WTC11 (cell line): ENCODE measurements at regions not wholly inside any gene's neighbourhood (a gene's known extent, or its start where the extent isn't known, plus 50 kb on each side); places are given as distances from the start of the nearest gene placed in this dataset.

Experiments used
- ATAC-seq: fragments of 200-7000 bp; cut with Tn5 transposase; 2 replicates; pipeline ENCODE4 v1.10.0; 2021; ENCODE audit warnings: mild to moderate bottlenecking, moderate library complexity
- CTCF ChIA-PET: fragments of 300-600 bp; sonication (Branson Sonifier 250); formaldehyde crosslinking; loops from one replicate; lab custom pipeline; 2021; ENCODE audit warnings: antibody characterized with exemption; lab: Charles Lee
- POLR2A ChIA-PET: fragments of 350-600 bp; sonication (Branson Sonifier 250); formaldehyde crosslinking; loops from one replicate; lab custom pipeline; 2021; ENCODE audit warnings: antibody characterized with exemption; lab: Charles Lee
- DNase-seq: peaks from one replicate; pipeline ENCODE4 v3.0.0; 2021; ENCODE audit warnings: low spot score
- H3K27ac Mint-ChIP-seq: 2 replicates; pipeline ENCODE4 v1.8.0; 2021; ENCODE audit warnings: mixed read lengths
- H3K27me3 Mint-ChIP-seq: 2 replicates; pipeline ENCODE4 v1.8.0; 2021; ENCODE audit warnings: low read depth, mild to moderate bottlenecking, moderate library complexity, mixed read lengths
- H3K36me3 Mint-ChIP-seq: 2 replicates; pipeline ENCODE4 v1.8.0; 2021; ENCODE audit warnings: mixed read lengths
- H3K4me1 Mint-ChIP-seq: 2 replicates; pipeline ENCODE4 v1.8.0; 2022; ENCODE audit warnings: mixed read lengths
- H3K4me3 Mint-ChIP-seq: 2 replicates; pipeline ENCODE4 v1.8.0; 2021; ENCODE audit warnings: mild to moderate bottlenecking, moderate library complexity, mixed read lengths
- H3K9me3 Mint-ChIP-seq: 2 replicates; pipeline ENCODE4 v1.8.0; 2021; ENCODE audit warnings: mixed read lengths
- CBFB ChIP-seq: sonication (generic); formaldehyde crosslinking; IDR thresholded peaks from 2 replicates; pipeline ENCODE4 v1.8.1; 2022; ENCODE audit warnings: mild to moderate bottlenecking, low read depth, missing genetic modification reagents
- ETV6 ChIP-seq: sonication (generic); formaldehyde crosslinking; IDR thresholded peaks from 2 replicates; pipeline ENCODE4 v1.8.1; 2022; ENCODE audit warnings: mild to moderate bottlenecking, missing genetic modification reagents
- FOXP1 ChIP-seq: sonication (generic); formaldehyde crosslinking; IDR thresholded peaks from 2 replicates; pipeline ENCODE4 v1.8.0; 2022; ENCODE audit warnings: missing genetic modification reagents, mild to moderate bottlenecking, moderate library complexity, borderline replicate concordance
- GRHL2 ChIP-seq: fragments of 250-450 bp; sonication (Bioruptor Pico); IDR thresholded peaks from 2 replicates; pipeline ENCODE4 v1.8.0; 2022; ENCODE audit warnings: mild to moderate bottlenecking, moderate library complexity; ENCODE audit not compliant: insufficient replicate concordance, severe bottlenecking
- HMGA2 ChIP-seq: fragments of 250-450 bp; sonication (Bioruptor Pico); IDR thresholded peaks from 2 replicates; pipeline ENCODE4 v1.4.0; 2021; ENCODE audit warnings: mild to moderate bottlenecking, moderate library complexity
- JUN ChIP-seq: sonication (generic); formaldehyde crosslinking; IDR thresholded peaks from 2 replicates; pipeline ENCODE4 v1.8.0; 2023; ENCODE audit warnings: mild to moderate bottlenecking, missing genetic modification reagents
- KAT7 ChIP-seq: sonication (generic); formaldehyde crosslinking; IDR thresholded peaks from 2 replicates; pipeline ENCODE4 v1.8.1; 2023; ENCODE audit warnings: missing genetic modification reagents, mild to moderate bottlenecking, borderline replicate concordance
- MYBL2 ChIP-seq: sonication (generic); formaldehyde crosslinking; IDR thresholded peaks from 2 replicates; pipeline ENCODE4 v1.8.1; 2023; ENCODE audit warnings: mild to moderate bottlenecking, moderate library complexity, missing genetic modification reagents
- NFE2L1 ChIP-seq: sonication (generic); formaldehyde crosslinking; IDR thresholded peaks from 2 replicates; pipeline ENCODE4 v1.8.1; 2023; ENCODE audit warnings: missing genetic modification reagents
- NFYB ChIP-seq: sonication (generic); formaldehyde crosslinking; conservative IDR thresholded peaks from 2 replicates; pipeline ENCODE4 v1.8.0; 2022; ENCODE audit warnings: low read depth, missing genetic modification reagents
- NR2C2 ChIP-seq: sonication (generic); formaldehyde crosslinking; IDR thresholded peaks from 2 replicates; pipeline ENCODE4 v1.8.0; 2022; ENCODE audit warnings: mild to moderate bottlenecking, missing genetic modification reagents
- ZBTB21 ChIP-seq: sonication (generic); formaldehyde crosslinking; IDR thresholded peaks from 2 replicates; pipeline ENCODE4 v1.8.1; 2023; ENCODE audit warnings: mild to moderate bottlenecking, missing genetic modification reagents, borderline replicate concordance
- ZNF232 ChIP-seq: sonication (generic); formaldehyde crosslinking; IDR thresholded peaks from 2 replicates; pipeline ENCODE4 v1.8.0; 2022; ENCODE audit warnings: mild to moderate bottlenecking, missing genetic modification reagents
- TF ChIP-seq, protein P1 (sequence below): sonication (generic); formaldehyde crosslinking; IDR thresholded peaks from 2 replicates; pipeline ENCODE4 v1.8.1; 2023; ENCODE audit warnings: mild to moderate bottlenecking, moderate library complexity, missing genetic modification reagents
- TF ChIP-seq, protein P2 (sequence below): sonication (generic); formaldehyde crosslinking; IDR thresholded peaks from 2 replicates; pipeline ENCODE4 v1.8.1; 2023; ENCODE audit warnings: mild to moderate bottlenecking, missing genetic modification reagents
- TF ChIP-seq, protein P3 (sequence below): sonication (generic); formaldehyde crosslinking; IDR thresholded peaks from 2 replicates; pipeline ENCODE4 v1.8.0; 2022; ENCODE audit warnings: mild to moderate bottlenecking, missing genetic modification reagents
- TF ChIP-seq, protein P4 (sequence below): sonication (generic); formaldehyde crosslinking; IDR thresholded peaks from 2 replicates; pipeline ENCODE4 v1.8.1; 2022; ENCODE audit warnings: mild to moderate bottlenecking, missing genetic modification reagents, moderate library complexity, borderline replicate concordance
- TF ChIP-seq, protein P5 (sequence below): fragments of 250-450 bp; sonication (Bioruptor Pico); IDR thresholded peaks from 2 replicates; pipeline ENCODE4 v1.9.0; 2021; ENCODE audit warnings: mild to moderate bottlenecking

DNA sequence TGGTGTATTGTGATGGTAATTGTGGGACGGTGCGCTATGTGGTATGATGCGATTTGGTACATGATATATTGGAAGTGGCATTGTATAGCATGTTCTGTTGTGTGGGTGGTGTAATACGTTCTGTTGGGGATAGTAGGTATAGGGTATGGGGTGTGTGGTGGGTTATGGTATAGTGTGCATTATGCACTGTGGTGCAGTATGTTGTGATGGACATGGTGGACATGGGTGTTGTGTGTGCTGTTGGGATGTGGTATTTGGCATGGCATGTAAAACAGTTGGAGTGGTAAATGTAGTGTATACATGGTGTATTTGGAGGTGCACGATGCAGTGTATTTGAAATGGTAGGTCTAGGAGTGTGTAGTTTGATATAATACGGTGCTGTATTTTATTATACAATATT, 170.6 kb upstream of the CNTNAP4 start:
- Mint-ChIP-seq H3K4me3 (no peak overlapping the region), H3K9me3 (peaks cover 74% of the 10 kb centered on the region), H3K36me3 (peaks cover 35% of the 10 kb centered on the region), H3K27ac (no peak overlapping the region), H3K27me3 (peaks cover 5% of the 10 kb centered on the region), H3K4me1 (no peaks in the 10 kb centered on the region)
- POLR2A ChIA-PET: no interaction called here
- ATAC-seq (no peak), DNase-seq (no peak)
- CTCF ChIA-PET: no interaction called here
- no peak for TF ChIP-seq KAT7 (CRISPR knock-in tag)
- TF ChIP-seq GRHL2 (CRISPR knock-in tag): no peak
- no peak for TF ChIP-seq ZBTB21 (CRISPR knock-in tag)
- no peak for TF ChIP-seq NFE2L1 (CRISPR knock-in tag)
- TF ChIP-seq, protein P1, sequence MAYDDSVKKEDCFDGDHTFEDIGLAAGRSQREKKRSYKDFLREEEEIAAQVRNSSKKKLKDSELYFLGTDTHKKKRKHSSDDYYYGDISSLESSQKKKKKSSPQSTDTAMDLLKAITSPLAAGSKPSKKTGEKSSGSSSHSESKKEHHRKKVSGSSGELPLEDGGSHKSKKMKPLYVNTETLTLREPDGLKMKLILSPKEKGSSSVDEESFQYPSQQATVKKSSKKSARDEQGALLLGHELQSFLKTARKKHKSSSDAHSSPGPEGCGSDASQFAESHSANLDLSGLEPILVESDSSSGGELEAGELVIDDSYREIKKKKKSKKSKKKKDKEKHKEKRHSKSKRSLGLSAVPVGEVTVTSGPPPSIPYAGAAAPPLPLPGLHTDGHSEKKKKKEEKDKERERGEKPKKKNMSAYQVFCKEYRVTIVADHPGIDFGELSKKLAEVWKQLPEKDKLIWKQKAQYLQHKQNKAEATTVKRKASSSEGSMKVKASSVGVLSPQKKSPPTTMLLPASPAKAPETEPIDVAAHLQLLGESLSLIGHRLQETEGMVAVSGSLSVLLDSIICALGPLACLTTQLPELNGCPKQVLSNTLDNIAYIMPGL: no peak

DNA sequence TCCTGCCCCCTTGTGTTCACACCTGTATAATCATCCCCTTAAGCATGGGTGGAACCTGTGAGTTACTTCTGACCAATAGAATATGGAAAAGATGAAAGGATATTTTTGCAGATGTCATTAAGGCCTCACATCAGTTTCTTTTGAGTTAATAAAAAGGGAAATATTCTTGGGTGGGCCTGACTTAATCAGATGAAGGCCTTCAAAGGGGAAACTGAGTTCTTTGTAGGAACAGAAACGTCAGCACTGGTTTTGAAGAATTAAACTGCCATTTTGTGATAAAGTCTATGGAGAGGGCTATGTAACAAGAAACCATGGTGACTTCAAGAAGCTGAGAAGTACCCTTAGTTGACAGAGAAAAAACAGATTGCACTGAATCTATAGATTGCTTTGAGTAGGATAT, 168.7 kb upstream of the CNTNAP4 start:
- CTCF ChIA-PET: no interaction called here
- no peak for DNase-seq
- peak; percentile 41; the same call in 1 of the 2 replicates for ATAC-seq
- H3K27me3 Mint-ChIP-seq: peaks cover 5% of the 10 kb centered on the region
- H3K4me3 Mint-ChIP-seq: no peak overlapping the region
- TF ChIP-seq KAT7 (CRISPR knock-in tag) (no peak), MYBL2 (no peak), FOXP1 (no peak), HMGA2 (no peak), NR2C2 (CRISPR knock-in tag) (no peak), NFYB (no peak), CBFB (no peak), ETV6 (CRISPR knock-in tag) (no peak)
- TF ChIP-seq, protein P2, sequence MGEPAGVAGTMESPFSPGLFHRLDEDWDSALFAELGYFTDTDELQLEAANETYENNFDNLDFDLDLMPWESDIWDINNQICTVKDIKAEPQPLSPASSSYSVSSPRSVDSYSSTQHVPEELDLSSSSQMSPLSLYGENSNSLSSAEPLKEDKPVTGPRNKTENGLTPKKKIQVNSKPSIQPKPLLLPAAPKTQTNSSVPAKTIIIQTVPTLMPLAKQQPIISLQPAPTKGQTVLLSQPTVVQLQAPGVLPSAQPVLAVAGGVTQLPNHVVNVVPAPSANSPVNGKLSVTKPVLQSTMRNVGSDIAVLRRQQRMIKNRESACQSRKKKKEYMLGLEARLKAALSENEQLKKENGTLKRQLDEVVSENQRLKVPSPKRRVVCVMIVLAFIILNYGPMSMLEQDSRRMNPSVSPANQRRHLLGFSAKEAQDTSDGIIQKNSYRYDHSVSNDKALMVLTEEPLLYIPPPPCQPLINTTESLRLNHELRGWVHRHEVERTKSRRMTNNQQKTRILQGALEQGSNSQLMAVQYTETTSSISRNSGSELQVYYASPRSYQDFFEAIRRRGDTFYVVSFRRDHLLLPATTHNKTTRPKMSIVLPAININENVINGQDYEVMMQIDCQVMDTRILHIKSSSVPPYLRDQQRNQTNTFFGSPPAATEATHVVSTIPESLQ: no peak
- TF ChIP-seq, protein P1: no peak
- TF ChIP-seq, protein P3, sequence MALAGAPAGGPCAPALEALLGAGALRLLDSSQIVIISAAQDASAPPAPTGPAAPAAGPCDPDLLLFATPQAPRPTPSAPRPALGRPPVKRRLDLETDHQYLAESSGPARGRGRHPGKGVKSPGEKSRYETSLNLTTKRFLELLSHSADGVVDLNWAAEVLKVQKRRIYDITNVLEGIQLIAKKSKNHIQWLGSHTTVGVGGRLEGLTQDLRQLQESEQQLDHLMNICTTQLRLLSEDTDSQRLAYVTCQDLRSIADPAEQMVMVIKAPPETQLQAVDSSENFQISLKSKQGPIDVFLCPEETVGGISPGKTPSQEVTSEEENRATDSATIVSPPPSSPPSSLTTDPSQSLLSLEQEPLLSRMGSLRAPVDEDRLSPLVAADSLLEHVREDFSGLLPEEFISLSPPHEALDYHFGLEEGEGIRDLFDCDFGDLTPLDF (CRISPR knock-in tag): no peak
- TF ChIP-seq, protein P4, sequence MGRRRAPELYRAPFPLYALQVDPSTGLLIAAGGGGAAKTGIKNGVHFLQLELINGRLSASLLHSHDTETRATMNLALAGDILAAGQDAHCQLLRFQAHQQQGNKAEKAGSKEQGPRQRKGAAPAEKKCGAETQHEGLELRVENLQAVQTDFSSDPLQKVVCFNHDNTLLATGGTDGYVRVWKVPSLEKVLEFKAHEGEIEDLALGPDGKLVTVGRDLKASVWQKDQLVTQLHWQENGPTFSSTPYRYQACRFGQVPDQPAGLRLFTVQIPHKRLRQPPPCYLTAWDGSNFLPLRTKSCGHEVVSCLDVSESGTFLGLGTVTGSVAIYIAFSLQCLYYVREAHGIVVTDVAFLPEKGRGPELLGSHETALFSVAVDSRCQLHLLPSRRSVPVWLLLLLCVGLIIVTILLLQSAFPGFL (CRISPR knock-in tag): no peak
- H3K27ac Mint-ChIP-seq: no peak overlapping the region
- peaks cover 23% of the 10 kb centered on the region for H3K36me3 Mint-ChIP-seq
- no peaks in the 10 kb centered on the region for H3K4me1 Mint-ChIP-seq
- H3K9me3 Mint-ChIP-seq: peaks cover 68% of the 10 kb centered on the region
- POLR2A ChIA-PET: no interaction called here

DNA sequence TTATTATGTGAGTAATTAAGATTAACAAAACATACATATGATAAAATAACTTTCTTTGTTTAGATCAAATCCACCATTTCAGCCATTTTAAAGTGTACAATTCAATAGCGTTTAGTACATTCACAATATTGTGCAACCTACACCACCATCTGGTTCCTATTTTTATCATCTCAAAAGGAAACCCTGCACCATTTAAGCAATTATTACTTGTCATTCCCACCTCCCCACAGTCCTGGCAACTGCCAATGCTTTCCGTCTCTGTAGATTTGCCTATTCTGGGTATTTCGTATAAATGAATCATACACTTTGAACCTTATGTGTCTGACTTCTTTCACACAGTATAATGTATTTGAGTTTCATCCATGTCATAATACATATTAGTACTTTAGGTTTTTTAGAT, 162.5 kb upstream of the CNTNAP4 start:
- ChIA-PET POLR2A (no interaction called here), CTCF (no interaction called here)
- ATAC-seq (no peak), DNase-seq (no peak)
- Mint-ChIP-seq H3K9me3 (peaks cover 59% of the 10 kb centered on the region), H3K4me1 (no peaks in the 10 kb centered on the region), H3K36me3 (peaks cover 22% of the 10 kb centered on the region), H3K4me3 (no peak overlapping the region), H3K27me3 (peaks cover 3% of the 10 kb centered on the region), H3K27ac (no peak overlapping the region)
- TF ChIP-seq JUN (no peak), ZNF232 (CRISPR knock-in tag) (no peak), FOXP1 (no peak)
- TF ChIP-seq, protein P5, sequence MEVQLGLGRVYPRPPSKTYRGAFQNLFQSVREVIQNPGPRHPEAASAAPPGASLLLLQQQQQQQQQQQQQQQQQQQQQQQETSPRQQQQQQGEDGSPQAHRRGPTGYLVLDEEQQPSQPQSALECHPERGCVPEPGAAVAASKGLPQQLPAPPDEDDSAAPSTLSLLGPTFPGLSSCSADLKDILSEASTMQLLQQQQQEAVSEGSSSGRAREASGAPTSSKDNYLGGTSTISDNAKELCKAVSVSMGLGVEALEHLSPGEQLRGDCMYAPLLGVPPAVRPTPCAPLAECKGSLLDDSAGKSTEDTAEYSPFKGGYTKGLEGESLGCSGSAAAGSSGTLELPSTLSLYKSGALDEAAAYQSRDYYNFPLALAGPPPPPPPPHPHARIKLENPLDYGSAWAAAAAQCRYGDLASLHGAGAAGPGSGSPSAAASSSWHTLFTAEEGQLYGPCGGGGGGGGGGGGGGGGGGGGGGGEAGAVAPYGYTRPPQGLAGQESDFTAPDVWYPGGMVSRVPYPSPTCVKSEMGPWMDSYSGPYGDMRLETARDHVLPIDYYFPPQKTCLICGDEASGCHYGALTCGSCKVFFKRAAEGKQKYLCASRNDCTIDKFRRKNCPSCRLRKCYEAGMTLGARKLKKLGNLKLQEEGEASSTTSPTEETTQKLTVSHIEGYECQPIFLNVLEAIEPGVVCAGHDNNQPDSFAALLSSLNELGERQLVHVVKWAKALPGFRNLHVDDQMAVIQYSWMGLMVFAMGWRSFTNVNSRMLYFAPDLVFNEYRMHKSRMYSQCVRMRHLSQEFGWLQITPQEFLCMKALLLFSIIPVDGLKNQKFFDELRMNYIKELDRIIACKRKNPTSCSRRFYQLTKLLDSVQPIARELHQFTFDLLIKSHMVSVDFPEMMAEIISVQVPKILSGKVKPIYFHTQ (CRISPR knock-in tag): no peak
